ENCODE measurements at regions not wholly inside any gene's neighbourhood (a gene's known extent, or its start where the extent isn't known, plus 50 kb on each side); places are given as distances from the start of the nearest gene placed in this dataset.

GRCh38 chr3:40621252-40621651 lies 96.5 kb downstream of the ZNF621 start:
- TF ChIP-seq CTCF (IDR thresholded peaks at IDR 0.05; ENCODE audit: low read depth, low read length, missing control alignments): no peak
- H3K4me3 ChIP-seq (replicated peaks; ENCODE audit: low read depth, low read length): no peak overlapping the region
- DNase-seq (ENCODE audit: extremely low read depth, low read depth): no peak

- no peak for DNase-seq (ENCODE audit: extremely low read depth, low read depth)
- H3K4me3 ChIP-seq (replicated peaks; ENCODE audit: low read depth, low read length): no peak overlapping the region
- TF ChIP-seq CTCF (IDR thresholded peaks at IDR 0.05; ENCODE audit: low read depth, low read length, missing control alignments): no peak
Observed at GRCh38 chr3:40623567-40623966, 98.8 kb downstream of the ZNF621 start.

GRCh38 chr3:40624189-40624769 lies 99.5 kb downstream of the ZNF621 start:
- DNase-seq (ENCODE audit: extremely low read depth, low read depth): no peak
- H3K4me3 ChIP-seq (replicated peaks; ENCODE audit: low read depth, low read length): no peak overlapping the region
- TF ChIP-seq CTCF (IDR thresholded peaks at IDR 0.05; ENCODE audit: low read depth, low read length, missing control alignments): no peak

- TF ChIP-seq CTCF (IDR thresholded peaks at IDR 0.05; ENCODE audit: low read depth, low read length, missing control alignments): no peak
- no peak for DNase-seq (ENCODE audit: extremely low read depth, low read depth)
- H3K4me3 ChIP-seq (replicated peaks; ENCODE audit: low read depth, low read length): no peak overlapping the region
Observed at GRCh38 chr3:40627095-40627494, 102.3 kb downstream of the ZNF621 start.

GRCh38 chr3:40628984-40629383 lies 104.2 kb downstream of the ZNF621 start:
- DNase-seq (ENCODE audit: extremely low read depth, low read depth): no peak
- H3K4me3 ChIP-seq (replicated peaks; ENCODE audit: low read depth, low read length): no peak overlapping the region

GRCh38 chr3:40631341-40631995 lies 106.7 kb downstream of the ZNF621 start:
- DNase-seq (ENCODE audit: extremely low read depth, low read depth): no peak
- H3K4me3 ChIP-seq (replicated peaks; ENCODE audit: low read depth, low read length): no peak overlapping the region
- TF ChIP-seq CTCF (IDR thresholded peaks at IDR 0.05; ENCODE audit: low read depth, low read length, missing control alignments): no peak

More at GRCh38 chr3:40628984-40629383, 104.2 kb downstream of the ZNF621 start:
- no peak for TF ChIP-seq CTCF (IDR thresholded peaks at IDR 0.05; ENCODE audit: low read depth, low read length, missing control alignments)

All from HFF-Myc (cell line).